ENCODE measurements at regions not wholly inside any gene's neighbourhood (a gene's known extent, or its start where the extent isn't known, plus 50 kb on each side); places are given as distances from the start of the nearest gene placed in this dataset.

DNA sequence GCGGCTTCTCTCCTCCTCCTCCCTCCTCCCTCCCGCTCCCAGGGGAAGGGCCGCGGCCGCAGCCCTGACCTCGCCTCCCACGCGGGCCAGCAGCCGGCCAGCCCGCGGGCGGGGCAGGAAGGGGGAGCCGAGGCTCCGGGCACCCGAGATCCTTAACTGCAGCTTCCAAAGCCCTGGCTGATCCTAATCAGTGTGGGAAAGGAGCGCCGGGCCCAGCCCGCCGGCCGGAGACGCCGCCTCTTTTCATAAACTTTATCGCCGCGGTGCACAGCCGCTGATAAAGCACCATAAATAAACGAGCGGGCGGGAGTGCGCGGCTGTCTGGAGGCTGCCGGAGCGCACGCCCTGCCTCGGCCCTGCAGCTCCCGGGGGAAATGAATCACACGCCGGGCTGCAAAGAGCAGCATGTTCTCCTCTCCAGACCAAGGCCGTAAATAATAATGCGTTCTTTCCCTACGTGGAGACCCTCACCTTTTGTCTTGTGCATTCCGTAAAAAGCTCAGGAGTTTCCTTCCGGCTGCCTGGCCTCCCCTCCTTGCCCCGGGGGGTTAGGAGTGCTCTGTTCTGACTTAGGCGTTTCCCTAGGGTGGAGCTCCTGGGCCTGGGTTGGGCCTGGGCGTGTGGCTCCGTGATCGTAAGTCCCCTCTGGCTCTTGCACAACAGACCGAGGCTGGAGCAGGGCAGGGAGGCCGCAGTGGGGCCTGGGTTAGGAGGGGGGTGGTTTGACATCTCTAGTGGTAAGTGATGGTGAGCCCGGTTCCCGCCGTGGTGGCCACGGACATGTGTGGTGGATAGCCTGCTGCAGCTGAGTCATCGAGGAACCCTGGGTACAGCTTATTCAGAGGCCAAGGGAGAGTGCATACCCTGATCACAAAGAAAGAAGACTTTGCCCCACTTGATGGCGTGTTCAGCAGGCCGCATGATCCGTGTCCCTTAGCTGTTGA is 132.6 kb upstream of the HES1 start (continued):
- TF ChIP-seq SP2 (tag by site-specific recombination; IDR thresholded peaks at IDR 0.05): peak; percentile 51

DNA sequence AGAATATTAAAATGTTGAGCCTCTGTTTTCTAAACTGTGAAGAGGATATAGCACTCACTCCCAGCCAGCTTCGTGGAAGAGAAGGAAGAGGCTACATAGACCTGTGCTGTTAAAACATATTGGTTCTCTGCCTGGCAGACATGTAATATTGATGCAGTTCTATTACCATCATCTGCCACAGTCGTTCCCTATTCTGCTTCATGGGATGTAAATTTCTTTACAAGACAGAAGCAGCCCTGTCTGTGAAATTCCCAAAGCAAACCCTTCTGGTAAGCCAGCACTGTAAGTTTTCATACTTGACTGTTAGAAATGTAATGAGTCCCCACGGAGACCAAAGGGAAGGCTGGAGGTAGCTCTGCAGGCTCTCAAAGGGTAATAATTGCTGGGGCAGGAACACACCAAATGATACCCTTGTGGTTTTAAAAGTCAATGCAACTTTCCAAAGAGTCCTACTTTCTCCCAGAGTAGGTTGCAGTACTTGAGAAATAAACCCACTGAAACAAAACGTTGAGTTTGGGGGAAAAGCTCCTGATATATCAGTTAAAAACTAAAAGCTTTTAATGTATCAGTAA is 129.9 kb upstream of the HES1 start:
- H3K4me3 ChIP-seq (ENCODE audit: low read depth, low read length): no peak overlapping the region
- H3K4me1 ChIP-seq (ENCODE audit: control insufficient read depth, insufficient read depth, low read length): peaks cover 4% of the 10 kb centered on the region
- POLR2A ChIA-PET: no interaction called here
- no peak overlapping the region for H3K27ac ChIP-seq (ENCODE audit: extremely low read depth, low read depth, low read length)
- H3K9me3 ChIP-seq (ENCODE audit: control insufficient read depth, insufficient read depth, low read depth, low read length): no peaks in the 10 kb centered on the region
- no peak for TF ChIP-seq GLI4 (tag by site-specific recombination; IDR thresholded peaks at IDR 0.05)
- TF ChIP-seq PRDM6 (tag by site-specific recombination; IDR thresholded peaks at IDR 0.05): no peak
- TF ChIP-seq, protein P1, sequence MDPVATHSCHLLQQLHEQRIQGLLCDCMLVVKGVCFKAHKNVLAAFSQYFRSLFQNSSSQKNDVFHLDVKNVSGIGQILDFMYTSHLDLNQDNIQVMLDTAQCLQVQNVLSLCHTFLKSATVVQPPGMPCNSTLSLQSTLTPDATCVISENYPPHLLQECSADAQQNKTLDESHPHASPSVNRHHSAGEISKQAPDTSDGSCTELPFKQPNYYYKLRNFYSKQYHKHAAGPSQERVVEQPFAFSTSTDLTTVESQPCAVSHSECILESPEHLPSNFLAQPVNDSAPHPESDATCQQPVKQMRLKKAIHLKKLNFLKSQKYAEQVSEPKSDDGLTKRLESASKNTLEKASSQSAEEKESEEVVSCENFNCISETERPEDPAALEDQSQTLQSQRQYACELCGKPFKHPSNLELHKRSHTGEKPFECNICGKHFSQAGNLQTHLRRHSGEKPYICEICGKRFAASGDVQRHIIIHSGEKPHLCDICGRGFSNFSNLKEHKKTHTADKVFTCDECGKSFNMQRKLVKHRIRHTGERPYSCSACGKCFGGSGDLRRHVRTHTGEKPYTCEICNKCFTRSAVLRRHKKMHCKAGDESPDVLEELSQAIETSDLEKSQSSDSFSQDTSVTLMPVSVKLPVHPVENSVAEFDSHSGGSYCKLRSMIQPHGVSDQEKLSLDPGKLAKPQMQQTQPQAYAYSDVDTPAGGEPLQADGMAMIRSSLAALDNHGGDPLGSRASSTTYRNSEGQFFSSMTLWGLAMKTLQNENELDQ (tag by site-specific recombination; IDR thresholded peaks at IDR 0.05; ENCODE audit: low read depth): no peak
- peak; percentile 81; the same call in 1 of the 2 replicates for TF ChIP-seq SP7 (tag by site-specific recombination; IDR thresholded peaks at IDR 0.05)
- TF ChIP-seq KLF1 (tag by site-specific recombination; IDR thresholded peaks at IDR 0.05): no peak
- 0 out of 2 replicates have a peak, but pooled peaks have one; percentile 22 for TF ChIP-seq PRDM10 (tag by site-specific recombination; IDR thresholded peaks at IDR 0.05)
- no peaks in the 10 kb centered on the region for H3K36me3 ChIP-seq (ENCODE audit: control insufficient read depth in 2 of 2, insufficient read depth in 1 of 2, low read length in 2 of 2)
- CTCF ChIA-PET: interaction anchor here (0.6 to 0.7 kb wide), 2 partner anchors 38 to 206 kb away, joined by 4 to 5 read pairs; no protein-coding TSS in a partner anchor

DNA sequence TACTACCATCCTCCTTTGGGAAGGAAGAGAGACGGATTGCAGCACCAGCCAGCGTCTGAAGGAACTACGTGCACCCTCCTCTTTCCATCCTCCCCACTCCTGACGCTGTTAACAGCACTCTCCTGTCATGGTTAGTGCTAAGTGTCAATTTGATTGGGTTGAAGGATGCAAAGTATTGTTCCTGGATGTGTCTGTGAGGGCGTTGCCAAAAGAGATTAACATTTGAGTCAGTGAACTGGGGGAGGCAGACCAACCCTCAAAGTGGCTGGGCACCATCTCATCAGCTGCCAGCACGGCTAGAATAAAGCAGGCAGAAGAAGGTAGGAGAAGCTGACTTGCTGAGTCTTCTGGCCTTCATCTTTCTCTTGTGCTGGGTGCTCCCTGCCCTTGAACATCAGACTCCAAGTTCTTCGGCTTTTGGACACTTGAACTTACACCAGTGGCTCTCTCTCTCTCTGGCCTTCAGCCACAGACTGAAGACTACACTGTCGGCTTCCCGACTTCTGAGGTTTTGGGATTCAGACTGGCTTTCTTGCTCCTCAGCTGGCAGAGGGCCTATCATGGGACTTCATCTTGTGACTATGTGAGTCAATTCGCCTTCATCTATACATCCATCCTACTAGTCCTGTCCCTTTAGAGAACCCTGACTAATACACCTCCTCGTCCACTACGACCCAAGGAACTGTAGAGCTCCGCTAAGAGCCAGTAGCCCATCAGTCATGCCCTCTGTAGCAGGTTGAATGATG is 128.2 kb upstream of the HES1 start:
- peaks cover 4% of the 10 kb centered on the region for H3K4me1 ChIP-seq (ENCODE audit: control insufficient read depth, insufficient read depth, low read length)
- H3K36me3 ChIP-seq (ENCODE audit: control insufficient read depth in 2 of 2, insufficient read depth in 1 of 2, low read length in 2 of 2): no peaks in the 10 kb centered on the region
- H3K4me3 ChIP-seq (ENCODE audit: low read depth, low read length): no peak overlapping the region
- TF ChIP-seq ZNF335 (tag by site-specific recombination; conservative IDR thresholded peaks at IDR 0.05): no peak
- TF ChIP-seq, protein P2, sequence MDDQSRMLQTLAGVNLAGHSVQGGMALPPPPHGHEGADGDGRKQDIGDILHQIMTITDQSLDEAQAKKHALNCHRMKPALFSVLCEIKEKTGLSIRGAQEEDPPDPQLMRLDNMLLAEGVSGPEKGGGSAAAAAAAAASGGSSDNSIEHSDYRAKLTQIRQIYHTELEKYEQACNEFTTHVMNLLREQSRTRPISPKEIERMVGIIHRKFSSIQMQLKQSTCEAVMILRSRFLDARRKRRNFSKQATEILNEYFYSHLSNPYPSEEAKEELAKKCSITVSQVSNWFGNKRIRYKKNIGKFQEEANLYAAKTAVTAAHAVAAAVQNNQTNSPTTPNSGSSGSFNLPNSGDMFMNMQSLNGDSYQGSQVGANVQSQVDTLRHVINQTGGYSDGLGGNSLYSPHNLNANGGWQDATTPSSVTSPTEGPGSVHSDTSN (CRISPR knock-in tag; IDR thresholded peaks at IDR 0.05): no peak
- no peak for TF ChIP-seq ZNF571 (tag by site-specific recombination; IDR thresholded peaks at IDR 0.05)
- no peak for TF ChIP-seq ZNF707 (tag by site-specific recombination; IDR thresholded peaks at IDR 0.05)
- TF ChIP-seq, protein P3, sequence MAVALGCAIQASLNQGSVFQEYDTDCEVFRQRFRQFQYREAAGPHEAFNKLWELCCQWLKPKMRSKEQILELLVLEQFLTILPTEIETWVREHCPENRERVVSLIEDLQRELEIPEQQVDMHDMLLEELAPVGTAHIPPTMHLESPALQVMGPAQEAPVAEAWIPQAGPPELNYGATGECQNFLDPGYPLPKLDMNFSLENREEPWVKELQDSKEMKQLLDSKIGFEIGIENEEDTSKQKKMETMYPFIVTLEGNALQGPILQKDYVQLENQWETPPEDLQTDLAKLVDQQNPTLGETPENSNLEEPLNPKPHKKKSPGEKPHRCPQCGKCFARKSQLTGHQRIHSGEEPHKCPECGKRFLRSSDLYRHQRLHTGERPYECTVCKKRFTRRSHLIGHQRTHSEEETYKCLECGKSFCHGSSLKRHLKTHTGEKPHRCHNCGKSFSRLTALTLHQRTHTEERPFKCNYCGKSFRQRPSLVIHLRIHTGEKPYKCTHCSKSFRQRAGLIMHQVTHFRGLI (tag by site-specific recombination; IDR thresholded peaks at IDR 0.05): peak; percentile 78
- ChIA-PET POLR2A (no interaction called here), CTCF (interaction anchor here (0.7 kb wide), 1 partner anchor 14 kb away, joined by 3 read pairs; no protein-coding TSS in a partner anchor)
- H3K27ac ChIP-seq (ENCODE audit: extremely low read depth, low read depth, low read length): no peak overlapping the region
- H3K9me3 ChIP-seq (ENCODE audit: control insufficient read depth, insufficient read depth, low read depth, low read length): no peaks in the 10 kb centered on the region

All from HEK293 (cell line).